ENCODE measurements at regions not wholly inside any gene's neighbourhood (a gene's known extent, or its start where the extent isn't known, plus 50 kb on each side); places are given as distances from the start of the nearest gene placed in this dataset.

DNA sequence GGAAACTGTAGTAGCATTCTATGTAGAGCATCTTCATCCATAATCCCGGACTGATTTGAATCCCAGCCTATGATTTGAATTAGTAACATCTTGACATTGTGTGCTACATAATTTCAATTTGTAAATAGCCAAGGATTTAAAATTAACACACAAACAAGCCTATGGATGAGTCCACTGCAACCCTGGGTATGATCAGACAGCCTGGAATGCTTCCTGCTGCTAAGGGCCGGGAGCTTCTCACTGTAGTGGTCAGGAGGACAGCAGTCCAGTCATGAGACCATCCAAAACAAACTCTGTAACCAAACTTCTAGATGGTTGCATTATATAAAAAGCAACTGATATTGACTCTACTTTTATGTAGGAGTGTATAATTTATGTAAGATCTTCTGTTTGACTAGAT, 539.3 kb downstream of the MTRR start:
- intact Hi-C loops (cut with DNase I): no loop called here
- Histone ChIP-seq H3K9me3 (replicated peaks in 1 of 3) (no peaks in the 10 kb centered on the region), H3K36me3 (replicated peaks in 1 of 2) (no peaks in the 10 kb centered on the region), H3K4me1 (replicated peaks in 1 of 2) (no peaks in the 10 kb centered on the region), H3K27ac (no peak overlapping the region), H3K27me3 (no peaks in the 10 kb centered on the region), H3K4me3 (no peak overlapping the region)
- WGBS, 4 donors: 53 to 77% (median 68%) methylated on average over 2 of the region's 2 CpGs
- no peak for DNase-seq
- TF ChIP-seq, protein P1, sequence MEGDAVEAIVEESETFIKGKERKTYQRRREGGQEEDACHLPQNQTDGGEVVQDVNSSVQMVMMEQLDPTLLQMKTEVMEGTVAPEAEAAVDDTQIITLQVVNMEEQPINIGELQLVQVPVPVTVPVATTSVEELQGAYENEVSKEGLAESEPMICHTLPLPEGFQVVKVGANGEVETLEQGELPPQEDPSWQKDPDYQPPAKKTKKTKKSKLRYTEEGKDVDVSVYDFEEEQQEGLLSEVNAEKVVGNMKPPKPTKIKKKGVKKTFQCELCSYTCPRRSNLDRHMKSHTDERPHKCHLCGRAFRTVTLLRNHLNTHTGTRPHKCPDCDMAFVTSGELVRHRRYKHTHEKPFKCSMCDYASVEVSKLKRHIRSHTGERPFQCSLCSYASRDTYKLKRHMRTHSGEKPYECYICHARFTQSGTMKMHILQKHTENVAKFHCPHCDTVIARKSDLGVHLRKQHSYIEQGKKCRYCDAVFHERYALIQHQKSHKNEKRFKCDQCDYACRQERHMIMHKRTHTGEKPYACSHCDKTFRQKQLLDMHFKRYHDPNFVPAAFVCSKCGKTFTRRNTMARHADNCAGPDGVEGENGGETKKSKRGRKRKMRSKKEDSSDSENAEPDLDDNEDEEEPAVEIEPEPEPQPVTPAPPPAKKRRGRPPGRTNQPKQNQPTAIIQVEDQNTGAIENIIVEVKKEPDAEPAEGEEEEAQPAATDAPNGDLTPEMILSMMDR (IDR thresholded peaks at IDR 0.05): no peak
- TF ChIP-seq POLR2A (IDR thresholded peaks at IDR 0.05): no peak

DNA sequence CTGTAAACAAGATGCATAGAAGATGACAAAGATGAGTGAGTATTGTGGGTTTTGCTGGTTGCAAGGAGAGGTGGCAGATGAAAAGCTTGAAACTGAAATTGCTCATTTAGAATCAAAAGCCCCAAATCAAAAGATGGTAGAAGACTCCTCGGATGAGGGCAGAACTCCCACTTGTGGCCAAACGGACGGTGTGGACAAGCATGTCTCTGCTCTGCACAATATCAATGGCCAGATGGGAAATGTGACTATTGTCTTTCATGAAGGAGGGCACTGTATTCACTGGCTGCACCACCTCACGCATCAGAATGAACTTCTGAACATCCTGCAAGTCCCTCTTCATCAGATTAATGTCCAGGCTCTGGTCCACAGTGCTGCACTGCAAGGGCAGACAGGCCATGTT, 541.7 kb downstream of the MTRR start:
- DNase-seq: no peak
- no peak overlapping the region for H3K4me3 ChIP-seq
- WGBS, 4 donors: 65 to 80% (median 77%) methylated on average over 4 of the region's 4 CpGs
- H3K27me3 ChIP-seq: no peaks in the 10 kb centered on the region
- H3K4me1 ChIP-seq (replicated peaks in 1 of 2): no peaks in the 10 kb centered on the region
- no peak for TF ChIP-seq POLR2A (IDR thresholded peaks at IDR 0.05)
- TF ChIP-seq, protein P1 (IDR thresholded peaks at IDR 0.05): no peak
- intact Hi-C loops (cut with DNase I): no loop called here
- no peaks in the 10 kb centered on the region for H3K9me3 ChIP-seq (replicated peaks in 1 of 3)
- H3K36me3 ChIP-seq (replicated peaks in 1 of 2): no peaks in the 10 kb centered on the region
- no peak overlapping the region for H3K27ac ChIP-seq

DNA sequence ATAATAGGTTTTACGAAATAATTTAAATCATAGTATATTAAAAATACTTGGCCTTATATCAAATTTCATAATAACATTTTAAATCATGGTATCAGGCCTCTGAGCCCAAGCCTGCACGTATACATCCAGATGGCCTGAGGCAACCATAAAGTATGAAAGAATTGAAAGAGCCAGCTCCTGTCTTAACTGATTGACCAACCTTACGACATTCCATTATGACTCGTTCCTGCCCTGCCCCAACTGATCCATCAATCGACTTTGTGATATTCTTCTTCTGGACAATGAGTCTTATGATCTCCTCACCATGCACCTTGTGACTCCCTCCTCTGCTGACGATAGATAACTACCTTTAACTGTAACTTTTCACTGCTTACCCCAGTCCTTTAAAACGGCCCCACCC, 545.0 kb downstream of the MTRR start:
- Histone ChIP-seq H3K9me3 (replicated peaks in 1 of 3) (no peaks in the 10 kb centered on the region), H3K4me1 (replicated peaks in 1 of 2) (no peaks in the 10 kb centered on the region), H3K27me3 (no peaks in the 10 kb centered on the region), H3K4me3 (no peak overlapping the region), H3K36me3 (replicated peaks in 1 of 2) (no peaks in the 10 kb centered on the region), H3K27ac (no peak overlapping the region)
- TF ChIP-seq, protein P1 (IDR thresholded peaks at IDR 0.05): no peak
- no peak for TF ChIP-seq POLR2A (IDR thresholded peaks at IDR 0.05)
- intact Hi-C loops (cut with DNase I): no loop called here
- DNase-seq: no peak
- WGBS, 4 donors: 66 to 77% (median 71%) methylated on average over 7 of the region's 7 CpGs

DNA sequence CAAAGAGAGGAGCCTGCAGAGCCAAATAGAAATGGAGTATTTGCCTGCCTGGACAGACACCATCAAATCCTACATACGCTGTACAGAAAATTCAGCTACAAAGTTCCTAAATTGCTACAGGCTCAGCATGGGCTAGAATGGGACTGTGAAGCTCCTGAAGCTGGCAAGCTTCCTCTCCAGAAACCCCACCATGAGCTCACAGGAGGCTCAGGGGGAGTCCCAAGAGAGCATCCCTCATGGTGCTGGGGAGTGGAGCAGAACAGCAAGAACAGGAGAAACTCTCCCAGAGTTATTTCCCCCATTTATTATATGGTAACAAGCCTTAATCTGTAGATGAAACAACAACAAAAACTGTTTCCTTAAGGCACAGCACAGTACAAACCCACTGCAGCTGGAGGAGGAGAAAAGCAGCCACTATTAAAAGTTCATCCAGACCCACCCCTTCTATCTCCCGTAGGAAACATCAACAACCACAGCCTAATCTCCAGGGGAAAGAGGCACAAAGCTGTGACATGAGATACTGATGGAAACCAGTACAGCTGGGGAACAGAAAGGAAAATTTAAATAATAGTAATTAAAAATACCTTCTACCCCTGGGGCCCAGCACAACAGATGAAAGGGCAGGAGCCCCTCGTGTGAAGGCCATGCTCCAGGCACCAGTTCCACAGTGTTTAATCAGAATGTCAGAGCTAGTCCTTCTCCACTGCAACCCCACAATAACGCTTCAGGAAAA, 548.5 kb downstream of the MTRR start:
- WGBS, 4 donors: 36 to 58% (median 47%) methylated on average over 4 of the region's 4 CpGs
- intact Hi-C loops (cut with DNase I): no loop called here
- DNase-seq: no peak
- Histone ChIP-seq H3K9me3 (replicated peaks in 1 of 3) (no peaks in the 10 kb centered on the region), H3K4me1 (replicated peaks in 1 of 2) (no peaks in the 10 kb centered on the region), H3K27me3 (no peaks in the 10 kb centered on the region), H3K27ac (no peak overlapping the region), H3K4me3 (no peak overlapping the region), H3K36me3 (replicated peaks in 1 of 2) (no peaks in the 10 kb centered on the region)
- TF ChIP-seq POLR2A (IDR thresholded peaks at IDR 0.05): no peak
- TF ChIP-seq, protein P1 (IDR thresholded peaks at IDR 0.05): no peak
